Thyroid gland (tissue), 4 donors: ENCODE measurements at regions not wholly inside any gene's neighbourhood (a gene's known extent, or its start where the extent isn't known, plus 50 kb on each side); places are given as distances from the start of the nearest gene placed in this dataset.

Experiments
- DNase-seq, 2 donors: peaks; one replicate each; pipeline ENCODE4 v3.0.0-alpha.2; 2019
- H3K27ac ChIP-seq, 3 donors: fragments of 200-600 bp; sonication (generic); 1 replicate in 2 of 3; 2 replicates in 1 of 3; pipeline ENCODE4 v1.5.1; 2016 to 2019; ENCODE audit warnings: mild to moderate bottlenecking in 1 of 3, moderate library complexity in 1 of 3
- H3K27me3 ChIP-seq: fragments of 200-600 bp; sonication (generic); one replicate; pipeline ENCODE4 v1.5.1; 2019
- H3K36me3 ChIP-seq, 2 donors: fragments of 200-600 bp; sonication (generic); one replicate each; pipeline ENCODE4 v1.5.1; 2016 to 2019
- H3K4me1 ChIP-seq, 2 donors: fragments of 200-600 bp; sonication (generic); one replicate each; pipeline ENCODE4 v1.5.1; 2017 to 2019
- H3K4me3 ChIP-seq, 3 donors: fragments of 200-600 bp; sonication (generic); replicated peaks in 1 of 3; 1 replicate in 2 of 3; 2 replicates in 1 of 3; pipeline ENCODE4 v1.5.1; 2016; ENCODE audit warnings: mild to moderate bottlenecking in 1 of 3
- H3K9me3 ChIP-seq: fragments of 200-600 bp; sonication (generic); one replicate; pipeline ENCODE4 v1.5.1; 2017
- CTCF ChIP-seq, 6 experiments: fragments of 200-600 bp in 3 of 6; fragments of 450-650 bp in 3 of 6; sonication (generic) in 3 of 6; IDR thresholded peaks; one replicate each; pipeline ENCODE4 v1.5.1; 2016 to 2019; ENCODE audit warnings: antibody characterized with exemption in 6 of 6, mild to moderate bottlenecking in 2 of 6, inconsistent platforms in 1 of 6, moderate library complexity in 1 of 6
- POLR2A ChIP-seq, 2 donors: fragments of 450-650 bp; IDR thresholded peaks; one replicate each; pipeline ENCODE4 v1.6.1; 2017; ENCODE audit warnings: antibody characterized with exemption in 2 of 2, mild to moderate bottlenecking in 2 of 2, moderate library complexity in 1 of 2
- WGBS, 2 donors: methylation state at CpG; one replicate each; pipeline ENCODE4 v1.1.5; 2017; 5-methylcytosine and 5-hydroxymethylcytosine counted together
- intact Hi-C: fragments of 100-400 bp; cut with DNase I; formaldehyde crosslinking; loops from one replicate; pipeline ENCODE4 v1.15.1; 2023

GRCh38 chr10:128777342-128777741, 651.1 kb upstream of the MKI67 start:
- Histone ChIP-seq H3K9me3 (no peaks in the 10 kb centered on the region), H3K27me3 (no peaks in the 10 kb centered on the region), H3K27ac (no peak overlapping the region), H3K4me1 (no peaks in the 10 kb centered on the region), H3K4me3 (no peak overlapping the region), H3K36me3 (no peaks in the 10 kb centered on the region)
- TF ChIP-seq POLR2A (IDR thresholded peaks at IDR 0.05) (no peak), CTCF (IDR thresholded peaks at IDR 0.05) (no peak)
- 89 to 96% methylated on average over 2 of the region's 2 CpGs for WGBS, 2 donors
- intact Hi-C loops = no loop called here
- no peak for DNase-seq

GRCh38 chr10:128779416-128779815, 653.2 kb upstream of the MKI67 start:
- no peak for DNase-seq
- intact Hi-C loops = no loop called here
- H3K4me3 ChIP-seq = no peak overlapping the region
- H3K27me3 ChIP-seq = no peaks in the 10 kb centered on the region
- H3K4me1 ChIP-seq = no peaks in the 10 kb centered on the region
- H3K9me3 ChIP-seq = no peaks in the 10 kb centered on the region
- no peak overlapping the region for H3K27ac ChIP-seq
- TF ChIP-seq POLR2A (IDR thresholded peaks at IDR 0.05) (no peak), CTCF (IDR thresholded peaks at IDR 0.05) (no peak)
- 78 to 89% methylated on average over 15 of the region's 15 CpGs for WGBS, 2 donors
- no peaks in the 10 kb centered on the region for H3K36me3 ChIP-seq

- Histone ChIP-seq H3K27me3 (no peaks in the 10 kb centered on the region), H3K4me1 (no peaks in the 10 kb centered on the region), H3K4me3 (no peak overlapping the region), H3K9me3 (no peaks in the 10 kb centered on the region), H3K36me3 (no peaks in the 10 kb centered on the region), H3K27ac (no peak overlapping the region)
- TF ChIP-seq POLR2A (IDR thresholded peaks at IDR 0.05) = no peak
- TF ChIP-seq CTCF (IDR thresholded peaks at IDR 0.05) = no peak
- no peak for DNase-seq
- 76 to 87% methylated on average over 9 of the region's 9 CpGs for WGBS, 2 donors
- intact Hi-C loops = no loop called here
Observed at GRCh38 chr10:128780156-128780761, 654.0 kb upstream of the MKI67 start.

GRCh38 chr10:128781637-128782036, 655.4 kb upstream of the MKI67 start:
- H3K4me1 ChIP-seq = no peaks in the 10 kb centered on the region
- H3K9me3 ChIP-seq = no peaks in the 10 kb centered on the region
- no peak for DNase-seq
- TF ChIP-seq POLR2A (IDR thresholded peaks at IDR 0.05) = no peak
- TF ChIP-seq CTCF (IDR thresholded peaks at IDR 0.05) = no peak
- no peaks in the 10 kb centered on the region for H3K27me3 ChIP-seq
- intact Hi-C loops = no loop called here
- H3K27ac ChIP-seq = no peak overlapping the region
- no peaks in the 10 kb centered on the region for H3K36me3 ChIP-seq
- H3K4me3 ChIP-seq = no peak overlapping the region
- WGBS, 2 donors = 77 to 88% methylated on average over 3 of the region's 3 CpGs

- intact Hi-C loops = no loop called here
- Histone ChIP-seq H3K4me1 (no peaks in the 10 kb centered on the region), H3K27me3 (no peaks in the 10 kb centered on the region), H3K4me3 (no peak overlapping the region), H3K27ac (no peak overlapping the region), H3K9me3 (no peaks in the 10 kb centered on the region), H3K36me3 (no peaks in the 10 kb centered on the region)
- no peak for DNase-seq
- TF ChIP-seq POLR2A (IDR thresholded peaks at IDR 0.05) = no peak
- no peak for TF ChIP-seq CTCF (IDR thresholded peaks at IDR 0.05)
- 78 to 82% methylated on average over 2 of the region's 2 CpGs for WGBS, 2 donors
Observed at GRCh38 chr10:128784444-128784843, 658.2 kb upstream of the MKI67 start.
